ENCODE measurements at regions not wholly inside any gene's neighbourhood (a gene's known extent, or its start where the extent isn't known, plus 50 kb on each side); places are given as distances from the start of the nearest gene placed in this dataset.

DNA sequence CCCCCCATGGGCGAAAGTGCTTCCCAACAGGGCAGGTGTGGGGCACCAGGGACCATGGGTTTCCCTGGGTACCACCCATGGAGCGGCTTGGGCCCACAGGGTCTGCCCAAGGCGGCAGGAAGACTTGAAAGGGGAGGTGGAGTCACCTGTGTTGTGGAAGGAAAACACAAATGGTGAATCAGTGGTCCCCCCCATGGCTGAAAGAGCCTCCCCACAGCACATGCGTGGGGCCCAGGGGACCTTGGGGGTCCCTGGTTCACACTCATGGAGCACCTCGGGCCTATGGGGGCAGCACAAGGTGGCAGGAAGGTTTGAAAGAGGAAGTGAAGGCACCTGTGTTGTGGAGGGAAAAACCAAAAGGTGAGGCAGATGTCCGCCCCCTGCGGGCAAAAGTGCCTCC, 581.9 kb downstream of the ALG10 start:
- peaks cover 10 to 86% (median 56%) of the 10 kb centered on the region in 4 donors for H3K9me3 ChIP-seq

GRCh38 chr12:34604631-34605509, 582.6 kb downstream of the ALG10 start:
- Histone ChIP-seq H3K4me3 (no peak overlapping the region), H3K9me3 (peaks cover 10 to 80% (median 54%) of the 10 kb centered on the region in 4 donors), H3K27ac (no peak overlapping the region), H3K36me3 (no peaks in the 10 kb centered on the region), H3K4me1 (no peaks in the 10 kb centered on the region), H3K27me3 (no peaks in the 10 kb centered on the region)
- DNase-seq, result peak in 1 of 2 donors; percentile 38
- no peak for TF ChIP-seq CTCF (IDR thresholded peaks at IDR 0.05)
- no peak for TF ChIP-seq POLR2A (IDR thresholded peaks at IDR 0.05)
- TF ChIP-seq EP300 (IDR thresholded peaks at IDR 0.05), result no peak
- WGBS, 2 donors, result 67 to 72% methylated on average over 37 of the region's 37 CpGs
- ATAC-seq (ENCODE audit: low FRiP score in 2 of 2), result no peak

More for the DNA sequence above, 581.9 kb downstream of the ALG10 start:
- Histone ChIP-seq H3K4me3 (no peak overlapping the region), H3K36me3 (no peaks in the 10 kb centered on the region), H3K27ac (no peak overlapping the region), H3K27me3 (no peaks in the 10 kb centered on the region), H3K4me1 (no peaks in the 10 kb centered on the region)
- TF ChIP-seq POLR2AphosphoS5 (IDR thresholded peaks at IDR 0.05), result no peak
- no peak for TF ChIP-seq POLR2A (IDR thresholded peaks at IDR 0.05)
- no peak for TF ChIP-seq CTCF (IDR thresholded peaks at IDR 0.05)
- no peak for TF ChIP-seq EP300 (IDR thresholded peaks at IDR 0.05)
- 43 to 45% methylated on average over 7 of the region's 7 CpGs for WGBS, 2 donors
- DNase-seq, result peak in 1 of 2 donors; percentile 40
- ATAC-seq (ENCODE audit: low FRiP score in 2 of 2), result no peak

DNA sequence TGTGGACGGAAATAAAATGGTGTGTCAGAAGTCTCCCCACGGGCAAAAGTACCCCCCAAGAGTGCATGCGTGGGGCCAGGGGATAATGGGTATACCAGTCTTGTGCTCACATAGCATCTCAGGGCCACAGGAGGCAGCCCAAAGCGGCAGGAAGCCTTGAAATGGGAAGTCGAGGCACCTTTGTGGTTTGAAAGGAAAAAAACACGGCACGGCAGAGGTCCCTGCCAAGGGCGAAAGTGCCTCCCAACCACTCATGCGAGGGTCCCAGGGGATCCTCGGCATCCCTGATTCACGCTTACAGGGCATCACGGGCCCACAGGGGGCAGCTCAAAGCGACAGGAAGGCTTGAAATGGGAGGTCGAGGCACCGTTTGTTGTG, 583.2 kb downstream of the ALG10 start:
- Histone ChIP-seq H3K9me3 (peaks cover 10 to 74% (median 51%) of the 10 kb centered on the region in 4 donors), H3K4me1 (no peaks in the 10 kb centered on the region), H3K36me3 (no peaks in the 10 kb centered on the region), H3K27ac (no peak overlapping the region), H3K27me3 (no peaks in the 10 kb centered on the region), H3K4me3 (no peak overlapping the region)
- 66 to 73% methylated on average over 15 of the region's 15 CpGs for WGBS, 2 donors
- ATAC-seq (ENCODE audit: low FRiP score in 2 of 2), result no peak
- TF ChIP-seq EP300 (IDR thresholded peaks at IDR 0.05) (no peak), POLR2A (IDR thresholded peaks at IDR 0.05) (no peak), POLR2AphosphoS5 (IDR thresholded peaks at IDR 0.05) (no peak)
- peak in 1 of 2 donors; percentile 6 for DNase-seq

DNA sequence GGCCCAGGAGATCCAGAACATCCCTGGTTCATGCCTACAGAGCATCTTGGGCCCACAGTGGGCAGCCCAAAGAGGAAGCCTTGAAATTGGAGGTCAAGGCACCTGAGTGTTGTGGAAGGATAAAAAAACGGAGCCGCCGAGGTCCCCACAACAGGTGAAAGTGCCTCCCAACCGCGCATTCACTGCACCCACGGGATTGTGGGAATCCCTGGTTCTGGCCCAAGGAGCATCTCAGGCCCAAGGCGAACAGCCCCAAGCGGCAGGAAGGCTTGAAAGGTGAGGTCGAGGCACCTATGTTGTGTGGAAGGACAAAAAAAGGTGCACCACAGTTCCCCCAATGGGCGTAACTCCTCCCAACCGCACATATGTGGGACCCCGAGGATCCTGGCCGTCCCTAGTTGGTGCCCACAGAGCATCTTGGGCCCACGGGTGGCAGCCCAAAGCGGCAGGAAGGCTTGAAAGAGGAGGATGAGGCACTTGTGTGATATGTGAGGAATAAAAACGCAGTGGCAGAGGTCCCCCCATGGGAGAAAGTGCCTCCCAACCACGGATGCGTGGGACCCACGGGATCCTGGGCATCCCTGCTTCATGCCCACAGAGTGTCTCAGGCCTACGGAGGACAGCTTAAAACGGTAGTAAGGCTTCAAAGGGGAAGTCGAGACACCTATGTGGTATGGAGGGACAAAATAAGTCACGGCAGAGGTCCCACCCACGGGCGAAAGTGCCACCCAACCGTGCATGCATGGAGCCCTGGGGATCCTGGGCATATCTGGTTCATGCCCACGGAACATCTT, 583.9 kb downstream of the ALG10 start:
- Histone ChIP-seq H3K27ac (no peak overlapping the region), H3K36me3 (no peaks in the 10 kb centered on the region), H3K27me3 (no peaks in the 10 kb centered on the region), H3K4me3 (no peak overlapping the region), H3K4me1 (no peaks in the 10 kb centered on the region), H3K9me3 (peaks cover 8 to 67% (median 47%) of the 10 kb centered on the region in 4 donors)
- TF ChIP-seq EP300 (IDR thresholded peaks at IDR 0.05), result no peak
- no peak for TF ChIP-seq POLR2A (IDR thresholded peaks at IDR 0.05)
- ATAC-seq (ENCODE audit: low FRiP score in 2 of 2) (peak in 1 of 2 donors; percentile 7), DNase-seq (peak in 1 of 2 donors; percentile 27)
- WGBS, 2 donors, result 66 to 70% methylated on average over 27 of the region's 27 CpGs

DNA sequence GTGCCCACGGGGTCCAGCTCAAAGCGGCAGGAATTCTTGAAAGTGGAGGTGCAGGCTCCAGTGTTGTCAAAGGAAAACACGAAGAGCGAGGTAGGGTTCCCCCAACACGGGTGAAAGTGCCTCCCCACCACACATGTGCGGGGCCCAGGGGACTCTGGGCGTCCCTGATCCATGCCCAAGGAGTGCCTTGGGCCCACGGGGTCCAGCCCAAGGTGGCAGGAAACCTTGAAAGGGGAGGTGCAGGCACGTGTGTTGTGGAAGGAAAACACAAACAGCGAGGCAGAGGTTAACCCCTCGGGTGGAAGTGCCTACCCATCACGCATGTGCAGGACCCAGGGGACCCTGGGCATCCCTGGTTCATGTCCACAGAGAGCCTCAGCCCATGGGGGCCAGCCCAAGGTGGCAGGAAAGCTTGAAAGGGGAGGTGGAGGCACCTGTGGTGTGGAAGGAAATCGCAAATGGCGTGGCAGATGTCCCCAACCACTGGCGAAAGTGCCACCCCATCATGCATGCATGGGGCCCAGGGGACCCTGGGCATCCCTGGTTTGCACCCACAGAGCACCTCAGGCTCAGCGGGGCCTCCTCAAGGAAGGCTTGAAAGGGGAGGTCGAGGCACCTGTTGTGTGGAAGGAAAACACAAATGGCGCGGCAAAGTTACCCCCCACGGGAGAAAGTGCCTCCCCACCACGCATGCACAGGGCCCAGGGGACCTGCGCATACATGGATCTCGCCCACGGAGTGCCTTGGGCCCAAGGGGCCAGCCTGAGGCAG, 584.6 kb downstream of the ALG10 start:
- H3K9me3 ChIP-seq, result peaks cover 5 to 62% (median 44%) of the 10 kb centered on the region in 4 donors
- TF ChIP-seq CTCF (IDR thresholded peaks at IDR 0.05), result no peak
- TF ChIP-seq POLR2AphosphoS5 (IDR thresholded peaks at IDR 0.05), result no peak
- no peak for TF ChIP-seq EP300 (IDR thresholded peaks at IDR 0.05)
- TF ChIP-seq POLR2A (IDR thresholded peaks at IDR 0.05), result no peak
- no peaks in the 10 kb centered on the region for H3K27me3 ChIP-seq
- ATAC-seq (ENCODE audit: low FRiP score in 2 of 2), result peak in 1 of 2 donors; percentile 25
- H3K4me3 ChIP-seq, result no peak overlapping the region
- DNase-seq, result peak in 1 of 2 donors; percentile 50
- H3K4me1 ChIP-seq, result no peaks in the 10 kb centered on the region
- no peak overlapping the region for H3K27ac ChIP-seq
- no peaks in the 10 kb centered on the region for H3K36me3 ChIP-seq
- WGBS, 2 donors, result 58 to 64% methylated on average over 24 of the region's 24 CpGs
